GM03348 (cell line): ENCODE measurements at regions not wholly inside any gene's neighbourhood (a gene's known extent, or its start where the extent isn't known, plus 50 kb on each side); places are given as distances from the start of the nearest gene placed in this dataset.
"Not testable (repeated sequence)": the region's sequence is repeated elsewhere in the genome, so short reads cannot be mapped to it uniquely, and the experiment has no call there.

Source experiments
- DNase-seq: peaks from one replicate; pipeline ENCODE4 v3.0.0; 2012; ENCODE audit warnings: low spot score

DNA sequence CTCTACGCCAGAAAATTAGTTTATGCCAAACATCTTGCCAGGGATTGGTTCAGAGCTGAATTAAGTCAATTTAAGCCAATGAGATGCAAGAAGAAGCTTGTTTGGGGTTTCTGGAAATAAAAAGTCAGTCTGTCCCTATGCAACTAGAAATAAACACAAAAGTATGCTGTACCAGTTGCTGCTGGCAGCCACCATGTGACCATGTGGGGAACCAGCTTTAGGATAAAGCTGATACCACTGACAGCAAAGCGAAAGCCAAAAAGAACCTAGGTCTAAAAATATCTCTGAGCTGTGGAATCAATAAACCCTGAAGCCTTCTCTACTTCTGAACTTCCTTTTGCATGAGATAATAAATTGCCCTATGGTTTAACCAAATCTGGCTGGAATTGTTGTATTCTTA lies 181.8 kb upstream of the PARD3B start:
- no peak for DNase-seq

DNA sequence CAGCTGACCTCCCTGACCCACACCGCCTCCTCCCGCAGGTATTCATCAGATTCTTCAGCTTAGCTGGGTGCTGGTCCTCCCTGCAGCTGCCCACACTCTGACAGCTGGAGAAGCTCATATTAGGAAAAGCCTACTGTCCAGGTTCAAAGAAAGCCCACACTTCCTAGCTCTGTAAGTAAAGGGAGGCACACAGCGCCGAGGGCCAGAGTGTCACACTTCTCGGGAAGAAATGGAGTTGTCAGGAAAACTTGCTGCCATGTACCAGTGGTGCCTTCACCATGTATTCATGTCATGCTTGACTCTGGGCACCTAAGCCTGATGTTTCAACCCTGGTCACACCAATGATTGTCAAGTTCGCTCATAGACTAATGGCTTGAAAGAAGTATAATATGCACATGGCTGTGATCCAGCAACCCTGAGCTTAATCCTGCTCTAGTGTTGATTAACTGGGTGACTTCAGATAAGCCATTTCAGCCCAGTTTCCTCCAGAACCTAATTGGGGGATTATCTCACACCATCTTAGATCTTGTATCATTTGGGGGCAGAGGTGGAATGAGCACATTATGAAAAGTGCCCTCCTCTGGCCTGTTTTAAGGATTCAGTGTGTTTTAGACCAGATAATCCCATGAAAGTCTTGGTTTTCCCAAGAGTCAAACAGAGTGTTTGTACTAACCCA lies 180.3 kb upstream of the PARD3B start:
- no peak for DNase-seq

DNA sequence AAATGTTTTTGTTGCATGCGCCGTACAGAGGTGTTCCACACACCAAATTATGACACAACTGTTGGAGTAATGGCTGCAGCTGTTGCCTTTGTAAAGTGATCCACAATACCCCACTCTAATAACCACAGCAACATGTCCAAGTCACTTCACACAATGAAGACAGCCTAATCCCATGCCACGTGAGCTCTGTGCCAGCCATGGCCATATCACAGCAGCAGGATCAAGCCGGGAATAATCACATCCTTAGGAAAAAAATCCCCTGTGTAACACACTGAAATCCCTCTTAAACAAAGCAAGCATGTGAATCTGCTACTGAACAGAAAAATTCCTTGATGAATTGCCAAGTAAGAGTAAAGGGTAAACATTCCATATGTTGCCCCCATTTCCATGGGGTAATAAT lies 179.5 kb upstream of the PARD3B start:
- no peak for DNase-seq

DNA sequence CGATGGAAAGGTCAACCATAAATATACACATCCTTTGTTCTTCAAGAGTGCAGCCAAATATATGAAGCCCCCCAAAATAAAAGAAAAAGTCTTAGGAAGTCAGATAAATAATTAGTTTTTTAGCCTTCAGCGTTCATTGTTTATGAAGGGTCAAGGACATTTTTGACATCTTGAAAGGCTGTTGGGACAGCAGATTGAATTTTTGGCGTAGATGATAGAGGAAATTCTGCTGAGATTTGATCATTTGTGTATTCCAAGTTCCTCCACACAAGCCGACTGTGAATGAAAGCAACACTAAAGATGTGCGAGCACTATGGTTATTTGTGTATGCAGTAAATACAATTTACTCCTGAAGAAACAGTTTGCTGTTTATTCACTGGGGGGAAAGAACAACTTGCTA lies 177.8 kb upstream of the PARD3B start:
- DNase-seq = no peak

DNA sequence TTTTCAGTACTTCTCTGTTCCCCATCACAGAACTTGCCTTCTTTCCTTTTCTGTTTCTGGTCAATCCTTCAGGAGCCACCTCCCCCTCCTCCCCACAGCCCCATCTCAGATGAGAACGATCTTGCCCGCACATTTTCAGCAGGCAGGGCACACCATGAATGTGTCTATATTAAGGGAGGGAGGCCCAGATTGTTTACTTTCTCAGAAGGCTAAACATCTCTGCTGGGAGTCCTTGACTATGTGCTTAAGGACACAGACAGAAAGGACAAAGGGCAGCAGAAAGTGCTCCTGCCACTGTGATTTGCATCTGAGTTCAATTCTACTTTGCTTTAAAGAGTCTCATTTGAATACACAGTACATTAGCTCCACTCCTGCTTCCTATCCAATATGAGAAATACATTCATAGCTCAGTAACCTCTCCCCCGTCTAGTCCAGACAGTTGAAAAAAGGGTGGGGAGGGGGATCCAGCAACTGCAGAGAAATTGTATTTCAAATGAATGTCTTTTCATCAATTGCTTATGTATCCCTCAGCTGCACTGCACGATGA lies 175.0 kb upstream of the PARD3B start:
- DNase-seq = no peak

DNA sequence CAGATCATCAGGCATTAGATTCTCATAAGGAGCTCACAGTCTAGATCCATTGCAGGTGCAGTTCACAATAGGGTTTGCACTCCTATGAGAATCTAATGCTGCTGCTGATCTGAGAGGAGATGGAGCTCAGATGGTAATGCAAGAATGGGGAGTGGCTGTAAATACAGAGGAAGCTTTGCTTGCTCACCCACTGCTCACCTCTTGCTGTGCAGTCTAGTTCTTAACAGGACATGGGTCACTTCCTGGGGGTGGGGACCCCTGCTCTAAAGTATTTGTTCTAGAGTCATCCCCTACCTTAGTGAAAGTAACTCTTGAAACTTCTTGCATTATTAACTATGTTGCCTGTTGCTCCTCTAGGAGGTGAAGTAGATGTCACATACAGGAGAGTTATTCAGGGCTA lies 171.3 kb upstream of the PARD3B start:
- no peak for DNase-seq

DNA sequence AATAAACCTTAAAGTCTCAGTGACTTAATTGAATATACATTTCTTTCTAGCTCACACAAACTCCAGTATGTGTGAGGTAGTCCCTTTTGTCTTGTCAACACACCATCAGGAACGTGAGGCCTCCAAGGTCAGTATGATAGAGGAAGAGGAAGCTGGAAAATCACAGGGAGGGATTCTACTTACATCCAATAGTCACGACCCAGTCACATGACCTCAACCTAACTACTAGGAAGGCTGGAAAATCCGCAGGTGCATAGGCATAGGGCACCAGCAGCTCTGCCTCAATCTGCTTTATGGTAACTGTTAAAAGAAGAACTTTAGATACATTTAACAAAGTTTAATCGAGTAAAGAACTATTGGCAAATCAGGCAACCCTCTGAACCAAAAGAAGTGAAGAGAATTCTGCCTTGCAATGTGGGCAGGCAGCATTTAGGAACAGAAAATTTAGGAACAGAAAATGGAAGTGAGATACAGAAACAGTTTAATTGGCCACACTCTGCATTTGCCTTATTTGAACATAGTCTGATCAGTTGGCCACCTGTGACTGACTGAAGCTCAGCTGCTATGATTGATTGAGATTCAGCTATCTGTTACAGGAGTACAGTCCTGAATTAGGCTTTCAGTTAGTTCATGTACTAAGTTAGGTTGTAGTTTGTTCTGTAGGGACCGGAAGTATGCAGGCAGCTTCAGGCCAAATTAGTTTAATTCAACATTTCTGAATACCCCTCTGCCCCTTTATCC lies 165.0 kb upstream of the PARD3B start:
- no peak for DNase-seq

DNA sequence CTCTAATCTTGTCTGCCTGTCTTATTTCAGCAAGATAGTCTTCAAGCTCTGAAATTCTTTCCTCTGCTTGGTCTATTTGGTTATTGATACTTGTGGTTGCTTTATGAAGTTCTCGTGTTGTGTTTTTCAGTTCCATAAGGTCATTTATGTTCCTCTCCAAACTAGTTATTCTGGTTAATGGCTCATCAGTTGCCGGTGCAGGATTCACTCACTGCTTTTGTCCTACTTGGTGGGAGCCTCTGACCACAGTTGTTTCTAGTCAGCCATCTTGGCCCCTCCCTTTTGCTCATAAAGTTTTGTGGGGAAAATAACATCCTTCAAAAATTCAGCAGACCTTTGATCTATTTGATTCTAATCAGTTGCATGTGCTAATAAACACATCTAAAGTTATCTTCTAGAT lies 158.6 kb upstream of the PARD3B start:
- DNase-seq = no peak

DNA sequence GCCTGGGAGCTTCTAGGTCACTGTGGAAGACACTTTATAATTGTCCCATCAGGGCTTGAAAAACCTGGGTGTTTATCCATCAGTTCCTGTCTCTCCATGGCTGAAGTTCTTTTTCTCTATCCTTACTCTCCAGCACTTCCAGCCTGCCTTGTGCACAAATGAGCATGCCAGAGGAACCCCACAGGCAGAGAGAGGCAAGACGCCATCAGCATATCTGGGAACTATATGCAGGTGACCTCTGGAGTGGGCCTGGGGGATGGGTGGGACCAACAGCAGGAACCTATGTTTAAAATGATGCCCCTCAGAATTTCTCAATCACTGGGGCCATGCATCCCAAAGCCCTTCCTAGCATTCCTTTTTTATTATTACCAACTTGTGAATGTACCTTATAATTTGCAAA lies 156.2 kb upstream of the PARD3B start:
- DNase-seq = no peak

DNA sequence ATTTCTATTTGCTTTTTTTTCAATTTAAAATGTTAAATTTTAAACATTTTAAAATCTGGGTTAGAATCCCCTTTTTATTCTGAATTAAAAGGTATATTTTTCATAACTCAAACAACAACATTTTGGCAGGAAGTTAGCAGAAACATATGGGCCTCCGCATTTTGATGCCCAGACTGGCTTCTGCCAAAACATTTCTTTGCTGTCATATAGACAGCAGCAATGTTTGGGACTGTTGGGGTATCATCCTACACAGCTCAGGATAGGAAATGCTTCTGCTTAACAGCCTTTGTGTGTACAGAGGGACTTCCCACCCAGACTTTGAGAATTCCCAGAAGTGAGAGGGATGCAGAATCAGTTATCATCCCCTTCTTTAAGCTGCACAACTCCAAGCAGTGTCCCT lies 155.4 kb upstream of the PARD3B start:
- no peak for DNase-seq

DNA sequence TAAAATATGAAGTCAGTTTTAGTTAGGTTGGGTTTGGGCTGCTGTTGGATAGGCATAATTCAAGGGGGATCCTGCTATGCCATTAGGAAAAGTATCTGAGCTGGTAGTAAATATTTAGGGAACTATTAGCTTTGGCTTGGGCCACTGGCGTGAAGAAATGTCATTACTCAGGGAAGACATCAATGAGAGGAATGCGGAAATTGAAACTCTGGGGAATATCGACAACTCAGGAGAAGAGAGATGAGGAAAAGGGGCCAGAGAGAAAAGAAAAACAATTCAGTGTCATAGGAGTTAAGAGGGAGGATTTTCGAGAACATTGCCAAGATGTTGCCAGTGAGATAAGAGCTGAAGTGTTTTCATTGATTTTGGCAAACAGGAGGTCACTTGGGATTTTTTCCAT lies 149.7 kb upstream of the PARD3B start:
- DNase-seq = no peak

DNA sequence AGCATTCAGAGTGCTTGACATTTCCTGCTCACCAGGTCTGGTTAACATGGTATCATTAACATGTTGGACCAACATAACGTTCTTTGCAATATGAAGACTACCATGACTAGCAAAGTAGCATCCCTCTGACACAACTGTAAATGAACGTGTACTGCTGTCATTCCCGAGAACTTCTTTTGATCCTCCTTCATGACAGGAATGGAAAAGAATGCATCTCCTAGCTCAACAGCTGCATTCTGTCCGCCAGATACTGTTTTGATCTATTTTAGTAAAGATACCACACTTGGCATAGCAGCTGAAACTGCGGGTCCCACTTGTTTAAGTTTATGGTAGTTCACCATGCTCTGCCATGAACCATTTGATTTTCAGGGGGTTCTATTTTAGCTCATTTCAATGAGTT lies 144.2 kb upstream of the PARD3B start:
- no peak for DNase-seq

DNA sequence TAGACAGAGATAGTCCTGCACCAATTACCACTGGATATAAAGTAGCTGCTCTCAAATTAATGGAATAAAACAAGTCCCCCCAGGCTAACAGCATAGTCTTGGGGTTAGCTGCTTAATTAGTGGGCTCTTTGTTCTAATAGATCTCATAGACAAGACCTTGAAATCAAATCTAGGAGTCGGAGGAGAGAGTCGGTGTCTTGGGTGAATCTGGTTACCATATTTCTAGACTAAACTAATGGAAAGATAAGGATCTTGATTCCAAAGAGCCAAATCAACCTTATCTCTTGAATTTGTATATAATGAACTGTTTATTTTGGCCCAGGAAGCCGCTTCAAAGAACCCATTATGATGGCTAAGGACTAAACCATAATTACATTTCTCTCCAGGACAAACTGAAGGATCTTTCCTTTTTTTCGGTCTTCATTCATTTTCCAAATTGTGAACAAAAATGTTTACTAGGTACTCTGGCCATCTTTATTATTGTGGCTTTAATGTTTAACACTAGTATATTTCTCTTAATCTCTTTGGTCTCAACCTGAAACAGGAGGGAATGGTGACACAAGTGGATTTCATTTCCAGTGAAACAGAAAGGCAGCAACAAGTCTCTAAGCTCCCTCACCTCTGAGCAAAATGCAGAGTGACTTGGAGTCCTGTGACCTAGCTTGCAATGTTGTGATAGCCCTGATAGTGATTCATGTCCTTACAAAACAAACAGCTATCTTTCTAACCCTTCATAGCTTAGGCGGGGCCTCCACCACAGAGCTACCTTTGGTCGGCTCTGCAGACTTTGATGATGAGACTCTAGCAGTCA lies 137.9 kb upstream of the PARD3B start:
- no peak for DNase-seq

DNA sequence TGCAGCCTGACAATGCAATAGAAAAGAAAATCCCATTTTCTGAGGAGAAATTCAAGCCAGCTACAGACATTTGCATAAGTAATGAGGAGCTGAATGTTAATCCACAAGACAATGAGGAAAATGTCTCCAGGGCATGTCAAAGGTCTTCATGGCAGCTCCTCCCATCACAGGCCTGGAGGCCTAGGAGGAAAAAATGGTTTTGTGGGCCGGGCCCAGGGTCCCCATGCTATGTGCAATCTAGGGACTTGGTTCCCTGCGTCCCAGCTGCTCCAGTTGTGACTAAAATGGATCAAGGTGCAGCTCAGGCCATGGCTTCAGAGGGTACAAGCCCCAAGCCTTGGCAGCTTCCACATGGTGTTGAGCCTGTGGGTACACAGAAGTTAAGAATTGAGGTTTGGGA lies 132.5 kb upstream of the PARD3B start:
- not testable (repeated sequence) for DNase-seq

DNA sequence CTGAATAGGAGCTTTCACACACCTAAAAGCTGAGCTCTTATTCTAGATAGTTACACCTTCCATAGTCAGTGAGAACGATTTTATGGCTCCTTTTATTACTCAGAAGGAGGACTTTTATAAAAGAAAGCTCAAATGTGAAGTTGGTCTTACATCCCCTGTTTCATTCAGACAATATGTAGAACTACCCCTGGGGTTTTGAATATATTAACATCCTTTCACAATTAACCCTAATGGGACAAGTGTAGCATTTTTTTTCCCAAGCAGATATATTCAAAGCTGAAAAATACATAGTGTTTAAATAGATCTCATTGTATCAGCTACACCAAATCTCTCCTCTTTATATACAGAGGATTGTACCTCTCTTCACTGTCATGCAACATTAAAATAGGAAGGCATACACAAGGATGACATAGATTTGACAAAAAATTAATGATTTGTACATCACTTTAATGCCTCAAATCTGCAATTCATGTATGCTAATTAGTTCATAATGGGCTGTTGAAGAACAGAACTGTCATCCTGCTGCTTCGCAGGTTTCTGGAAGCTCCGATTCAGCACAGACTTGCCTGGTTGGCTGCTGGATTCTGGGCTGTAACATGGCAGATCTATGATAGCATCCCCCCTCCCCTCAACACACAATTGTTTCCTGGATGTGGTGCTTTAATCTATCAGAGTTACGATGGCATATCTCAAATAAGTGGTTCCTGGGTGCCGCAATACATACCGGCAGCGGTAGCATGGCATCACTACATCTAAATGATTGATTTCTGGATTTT lies 129.7 kb upstream of the PARD3B start:
- DNase-seq = no peak

DNA sequence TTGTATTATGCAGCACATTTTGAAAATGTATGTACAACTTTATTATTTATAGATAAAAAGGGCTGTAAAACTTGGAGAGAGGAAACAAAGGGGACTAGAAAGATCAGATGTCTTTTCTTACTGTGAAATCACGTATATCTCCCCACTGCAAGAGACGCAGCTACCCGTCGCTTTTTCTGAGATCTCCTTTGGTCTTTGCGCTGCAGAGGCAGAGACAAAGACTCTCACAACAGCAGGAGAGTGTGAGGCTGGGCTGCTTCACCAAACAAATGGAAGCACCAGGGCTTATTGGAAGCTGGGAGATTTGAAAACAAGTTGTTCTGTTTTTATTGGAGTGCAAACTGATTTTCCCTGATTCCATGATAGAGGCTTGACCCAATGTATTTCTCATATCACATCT lies 129.0 kb upstream of the PARD3B start:
- no peak for DNase-seq

DNA sequence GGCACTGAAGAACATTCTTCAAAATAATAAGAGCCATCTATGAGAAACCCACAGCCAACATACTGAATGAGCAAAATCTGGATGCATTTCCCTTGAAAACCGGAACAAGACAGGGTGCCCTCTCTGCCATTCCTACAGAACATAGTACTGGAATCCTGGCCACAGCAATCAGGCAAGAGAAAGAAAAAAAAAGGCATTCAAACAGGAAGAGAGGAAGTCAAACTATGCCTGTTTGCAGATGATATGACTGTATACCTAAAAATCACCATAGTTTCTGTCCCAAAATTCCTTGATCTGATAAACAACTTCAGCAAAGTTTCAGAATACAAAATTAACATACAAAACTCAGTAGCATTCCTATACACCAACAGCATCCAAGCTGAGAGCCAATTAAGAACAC lies 119.5 kb upstream of the PARD3B start:
- no peak for DNase-seq

DNA sequence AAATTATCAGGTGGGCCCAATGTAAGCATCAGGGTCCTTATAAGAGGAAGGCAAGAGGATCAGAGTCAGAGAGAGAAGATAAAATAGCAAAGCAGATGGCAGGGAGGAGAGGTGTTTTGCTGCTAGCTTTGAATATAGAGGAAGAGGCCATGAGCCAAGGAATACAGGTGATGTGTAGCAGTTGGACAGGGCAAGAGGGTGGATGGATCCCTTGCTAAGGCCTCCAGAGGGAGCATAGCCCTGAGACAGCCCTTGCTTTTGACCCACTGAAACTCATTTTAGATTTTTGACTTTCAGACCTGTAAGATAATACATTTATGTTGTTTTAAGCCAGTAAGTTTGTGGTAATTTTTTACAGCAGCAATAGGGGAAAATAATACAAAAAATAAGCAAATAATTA lies 116.6 kb upstream of the PARD3B start:
- DNase-seq = no peak

DNA sequence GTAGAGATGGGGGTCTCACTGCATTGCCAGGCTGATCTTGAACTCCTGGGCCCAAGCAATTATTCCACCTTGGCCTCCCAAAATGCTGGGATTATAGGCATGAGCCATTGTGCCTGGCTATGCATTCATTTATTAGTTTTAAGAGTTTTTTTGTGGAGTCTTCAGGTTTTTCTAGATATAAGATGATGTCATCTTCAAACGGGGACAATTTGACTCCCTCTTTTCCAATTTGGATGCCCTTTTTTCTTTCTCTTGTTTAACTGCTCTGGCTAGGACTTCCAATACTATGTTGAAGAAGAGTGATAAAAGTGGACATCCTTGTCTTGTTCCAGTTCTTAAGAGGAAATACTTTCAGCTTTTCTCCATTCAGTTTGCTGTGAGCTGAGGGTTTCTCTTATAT lies 113.7 kb upstream of the PARD3B start:
- no peak for DNase-seq

DNA sequence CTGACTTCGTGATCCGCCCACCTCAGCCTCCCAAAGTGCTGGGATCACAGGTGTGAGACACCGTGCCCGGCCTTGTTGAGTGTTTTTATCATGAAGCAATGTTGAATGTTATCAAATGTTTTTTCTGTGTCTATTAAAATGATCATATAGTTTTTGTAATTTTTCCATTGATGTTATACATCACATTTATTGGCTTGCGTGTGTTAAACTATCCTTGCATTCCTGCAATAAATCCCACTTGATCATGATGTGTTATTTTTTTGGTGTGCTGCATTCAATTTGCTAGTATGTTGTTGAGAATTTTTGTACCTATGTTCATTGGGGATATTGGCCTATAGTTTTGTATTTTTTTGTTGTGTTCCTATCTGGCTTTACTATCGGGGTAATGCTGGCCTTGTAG lies 113.1 kb upstream of the PARD3B start:
- DNase-seq = no peak

DNA sequence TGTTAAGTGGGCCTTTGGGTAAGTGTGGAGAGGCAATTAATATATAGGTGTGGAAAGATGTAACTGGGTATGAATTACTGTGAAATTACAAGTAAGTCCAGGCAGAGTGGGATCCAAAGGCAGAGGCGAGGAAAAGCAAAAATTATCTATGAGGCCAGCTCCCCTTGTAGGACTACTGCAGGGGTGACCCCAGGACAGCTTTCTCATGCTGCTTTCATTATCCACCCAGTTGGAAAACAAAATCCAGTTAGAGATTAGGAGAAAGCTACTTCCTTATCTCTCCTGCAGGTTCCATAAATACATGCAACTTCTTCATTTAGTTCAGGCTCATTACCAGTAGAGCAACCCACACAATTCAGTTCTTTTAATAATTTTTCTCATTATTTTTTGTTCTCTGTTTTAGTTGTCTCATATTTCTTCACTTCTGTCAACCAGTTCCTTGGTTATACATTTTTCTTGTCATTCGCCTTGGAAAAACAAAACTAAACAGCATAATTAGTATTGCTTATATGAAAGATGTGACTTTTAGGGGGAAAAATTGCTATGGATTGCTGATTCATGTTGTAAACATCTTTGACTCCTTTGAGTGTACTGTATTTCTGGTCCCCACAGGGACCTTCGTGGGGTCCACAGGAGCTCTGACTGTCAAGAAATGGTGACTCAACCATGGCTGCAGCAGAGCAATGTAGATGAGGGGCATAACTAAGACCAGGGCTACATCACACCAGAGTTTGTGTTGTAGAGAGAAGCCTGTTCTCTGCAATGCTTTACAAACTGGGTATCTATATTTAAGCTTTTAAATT lies 110.4 kb upstream of the PARD3B start:
- DNase-seq = no peak
